ENCODE measurements at regions not wholly inside any gene's neighbourhood (a gene's known extent, or its start where the extent isn't known, plus 50 kb on each side); places are given as distances from the start of the nearest gene placed in this dataset.

DNA sequence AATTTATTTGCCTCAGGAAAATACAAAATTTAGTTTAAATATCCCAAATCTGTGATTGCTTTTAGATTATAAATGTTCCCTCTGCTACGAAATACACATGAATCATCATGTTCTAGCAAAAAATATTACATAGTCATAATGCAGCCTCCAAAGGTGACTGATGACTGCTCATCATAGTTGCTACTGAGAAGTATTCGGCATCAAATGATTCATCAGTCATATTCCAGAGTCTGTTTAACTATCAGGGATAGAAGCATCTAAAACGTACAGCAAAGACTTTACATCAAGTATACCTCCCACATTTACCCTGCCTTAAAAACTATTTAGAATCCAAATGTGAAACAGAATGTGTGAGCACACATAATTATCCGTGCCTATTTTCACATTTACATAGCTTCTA is 626.0 kb downstream of the CDH26 start:
- DNase-seq (ENCODE audit: low read depth in 1 of 2, low spot score in 1 of 2) = no peak
- H3K27ac ChIP-seq (replicated peaks) = no peak overlapping the region
- TF ChIP-seq SPI1 (IDR thresholded peaks at IDR 0.05; ENCODE audit: borderline replicate concordance, low read depth) (no peak), GABPA (IDR thresholded peaks at IDR 0.05; ENCODE audit: low read depth) (no peak), POLR2AphosphoS5 (IDR thresholded peaks at IDR 0.05; ENCODE audit: low read depth) (no peak)
- TF ChIP-seq, protein P1, sequence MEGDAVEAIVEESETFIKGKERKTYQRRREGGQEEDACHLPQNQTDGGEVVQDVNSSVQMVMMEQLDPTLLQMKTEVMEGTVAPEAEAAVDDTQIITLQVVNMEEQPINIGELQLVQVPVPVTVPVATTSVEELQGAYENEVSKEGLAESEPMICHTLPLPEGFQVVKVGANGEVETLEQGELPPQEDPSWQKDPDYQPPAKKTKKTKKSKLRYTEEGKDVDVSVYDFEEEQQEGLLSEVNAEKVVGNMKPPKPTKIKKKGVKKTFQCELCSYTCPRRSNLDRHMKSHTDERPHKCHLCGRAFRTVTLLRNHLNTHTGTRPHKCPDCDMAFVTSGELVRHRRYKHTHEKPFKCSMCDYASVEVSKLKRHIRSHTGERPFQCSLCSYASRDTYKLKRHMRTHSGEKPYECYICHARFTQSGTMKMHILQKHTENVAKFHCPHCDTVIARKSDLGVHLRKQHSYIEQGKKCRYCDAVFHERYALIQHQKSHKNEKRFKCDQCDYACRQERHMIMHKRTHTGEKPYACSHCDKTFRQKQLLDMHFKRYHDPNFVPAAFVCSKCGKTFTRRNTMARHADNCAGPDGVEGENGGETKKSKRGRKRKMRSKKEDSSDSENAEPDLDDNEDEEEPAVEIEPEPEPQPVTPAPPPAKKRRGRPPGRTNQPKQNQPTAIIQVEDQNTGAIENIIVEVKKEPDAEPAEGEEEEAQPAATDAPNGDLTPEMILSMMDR (IDR thresholded peaks at IDR 0.05; ENCODE audit: insufficient read depth, low read length) = no peak
- TF ChIP-seq, protein P2, sequence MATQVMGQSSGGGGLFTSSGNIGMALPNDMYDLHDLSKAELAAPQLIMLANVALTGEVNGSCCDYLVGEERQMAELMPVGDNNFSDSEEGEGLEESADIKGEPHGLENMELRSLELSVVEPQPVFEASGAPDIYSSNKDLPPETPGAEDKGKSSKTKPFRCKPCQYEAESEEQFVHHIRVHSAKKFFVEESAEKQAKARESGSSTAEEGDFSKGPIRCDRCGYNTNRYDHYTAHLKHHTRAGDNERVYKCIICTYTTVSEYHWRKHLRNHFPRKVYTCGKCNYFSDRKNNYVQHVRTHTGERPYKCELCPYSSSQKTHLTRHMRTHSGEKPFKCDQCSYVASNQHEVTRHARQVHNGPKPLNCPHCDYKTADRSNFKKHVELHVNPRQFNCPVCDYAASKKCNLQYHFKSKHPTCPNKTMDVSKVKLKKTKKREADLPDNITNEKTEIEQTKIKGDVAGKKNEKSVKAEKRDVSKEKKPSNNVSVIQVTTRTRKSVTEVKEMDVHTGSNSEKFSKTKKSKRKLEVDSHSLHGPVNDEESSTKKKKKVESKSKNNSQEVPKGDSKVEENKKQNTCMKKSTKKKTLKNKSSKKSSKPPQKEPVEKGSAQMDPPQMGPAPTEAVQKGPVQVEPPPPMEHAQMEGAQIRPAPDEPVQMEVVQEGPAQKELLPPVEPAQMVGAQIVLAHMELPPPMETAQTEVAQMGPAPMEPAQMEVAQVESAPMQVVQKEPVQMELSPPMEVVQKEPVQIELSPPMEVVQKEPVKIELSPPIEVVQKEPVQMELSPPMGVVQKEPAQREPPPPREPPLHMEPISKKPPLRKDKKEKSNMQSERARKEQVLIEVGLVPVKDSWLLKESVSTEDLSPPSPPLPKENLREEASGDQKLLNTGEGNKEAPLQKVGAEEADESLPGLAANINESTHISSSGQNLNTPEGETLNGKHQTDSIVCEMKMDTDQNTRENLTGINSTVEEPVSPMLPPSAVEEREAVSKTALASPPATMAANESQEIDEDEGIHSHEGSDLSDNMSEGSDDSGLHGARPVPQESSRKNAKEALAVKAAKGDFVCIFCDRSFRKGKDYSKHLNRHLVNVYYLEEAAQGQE (IDR thresholded peaks at IDR 0.05; ENCODE audit: insufficient replicate concordance, low read depth) = no peak
- no peak overlapping the region for H3K4me3 ChIP-seq (replicated peaks; ENCODE audit: insufficient read depth, low read length)
- peaks cover 7% of the 10 kb centered on the region for H3K27me3 ChIP-seq (ENCODE audit: insufficient read depth, poor library complexity, severe bottlenecking)

DNA sequence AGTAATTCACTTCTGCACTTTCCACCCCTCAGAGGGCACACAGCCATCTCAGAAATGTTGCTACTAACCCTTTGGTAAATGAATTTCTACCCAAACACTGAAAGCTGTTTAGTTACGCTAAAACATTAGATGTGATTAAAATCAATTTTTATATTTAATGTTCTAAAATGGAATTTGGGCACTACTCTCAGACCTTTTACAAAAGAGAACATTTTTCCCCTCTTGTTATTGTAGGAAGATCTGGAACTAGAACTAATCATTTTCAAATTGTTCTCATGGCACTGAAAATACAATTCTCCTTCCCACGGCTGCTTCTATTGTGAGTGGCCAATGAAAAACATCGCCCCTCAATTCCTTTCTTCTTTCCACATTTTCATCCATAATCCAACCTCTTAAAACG is 627.4 kb downstream of the CDH26 start:
- Histone ChIP-seq H3K27ac (replicated peaks) (no peak overlapping the region), H3K4me3 (replicated peaks; ENCODE audit: insufficient read depth, low read length) (no peak overlapping the region), H3K27me3 (ENCODE audit: insufficient read depth, poor library complexity, severe bottlenecking) (peaks cover 7% of the 10 kb centered on the region)
- TF ChIP-seq SPI1 (IDR thresholded peaks at IDR 0.05; ENCODE audit: borderline replicate concordance, low read depth) = no peak
- TF ChIP-seq, protein P1 (IDR thresholded peaks at IDR 0.05; ENCODE audit: insufficient read depth, low read length) = no peak
- TF ChIP-seq, protein P2 (IDR thresholded peaks at IDR 0.05; ENCODE audit: insufficient replicate concordance, low read depth) = no peak
- TF ChIP-seq GABPA (IDR thresholded peaks at IDR 0.05; ENCODE audit: low read depth) = no peak
- TF ChIP-seq POLR2AphosphoS5 (IDR thresholded peaks at IDR 0.05; ENCODE audit: low read depth) = no peak
- DNase-seq (ENCODE audit: low read depth in 1 of 2, low spot score in 1 of 2) = no peak

DNA sequence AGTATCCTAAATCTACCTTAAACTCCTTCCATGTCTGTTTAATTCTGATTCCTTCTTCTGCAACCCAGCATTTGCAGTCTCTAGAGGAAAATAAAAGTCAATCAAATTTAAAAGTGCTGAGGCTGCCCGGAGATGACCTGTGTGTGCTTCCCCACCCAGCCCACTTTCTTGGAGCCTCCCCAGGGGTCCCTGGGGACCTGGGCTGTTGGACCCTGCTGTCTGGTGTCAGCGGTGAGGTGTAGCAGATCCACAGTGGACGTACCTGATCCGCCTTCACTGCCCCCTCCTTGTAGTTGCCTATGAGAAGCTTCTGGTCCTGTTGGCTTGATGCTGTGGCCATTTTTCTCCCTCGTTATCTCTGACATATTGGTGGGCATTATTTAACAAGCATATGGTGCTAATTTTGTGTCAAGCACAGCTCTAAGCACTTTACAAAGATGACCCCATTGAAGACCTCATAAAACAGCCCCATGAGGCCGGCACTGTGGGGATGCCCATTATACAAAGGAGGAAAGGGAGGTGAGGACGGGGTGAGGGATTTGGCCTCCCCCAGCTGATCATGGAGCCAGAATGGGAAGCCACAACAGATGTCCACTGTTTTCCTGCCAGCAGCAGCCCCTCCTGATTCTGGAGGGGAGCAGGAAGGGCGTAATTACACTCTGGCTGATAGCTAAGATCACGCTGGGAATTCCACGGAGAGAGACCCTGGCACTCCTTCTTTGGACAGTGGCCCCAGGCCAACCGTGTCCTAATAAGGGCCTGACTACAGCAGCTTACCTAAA is 628.2 kb downstream of the CDH26 start:
- no peak overlapping the region for H3K27ac ChIP-seq (replicated peaks)

More for the DNA sequence above, 628.2 kb downstream of the CDH26 start:
- peaks cover 3% of the 10 kb centered on the region for H3K27me3 ChIP-seq (ENCODE audit: insufficient read depth, poor library complexity, severe bottlenecking)
- TF ChIP-seq, protein P2 (IDR thresholded peaks at IDR 0.05; ENCODE audit: insufficient replicate concordance, low read depth) = no peak
- TF ChIP-seq POLR2AphosphoS5 (IDR thresholded peaks at IDR 0.05; ENCODE audit: low read depth) = no peak
- no peak for DNase-seq (ENCODE audit: low read depth in 1 of 2, low spot score in 1 of 2)
- no peak overlapping the region for H3K4me3 ChIP-seq (replicated peaks; ENCODE audit: insufficient read depth, low read length)

Data from HL-60 (cell line).